ENCODE measurements at regions not wholly inside any gene's neighbourhood (a gene's known extent, or its start where the extent isn't known, plus 50 kb on each side); places are given as distances from the start of the nearest gene placed in this dataset.
"Not testable (repeated sequence)": the region's sequence is repeated elsewhere in the genome, so short reads cannot be mapped to it uniquely, and the experiment has no call there.

GRCh38 chr4:79603681-79604080, 195.7 kb upstream of the GK2 start:
- no peak for DNase-seq

GRCh38 chr4:79599691-79600090, 191.7 kb upstream of the GK2 start:
- DNase-seq = no peak

- DNase-seq = no peak
These were observed 190.8 kb upstream of the GK2 start for GRCh38 chr4:79598801-79599200.

- no peak for DNase-seq
These were observed 190.2 kb upstream of the GK2 start for GRCh38 chr4:79598214-79598613.

GRCh38 chr4:79597266-79597665, 189.2 kb upstream of the GK2 start:
- no peak for DNase-seq

- not testable (repeated sequence) for DNase-seq
These were observed 184.2 kb upstream of the GK2 start for GRCh38 chr4:79592218-79592617.

GRCh38 chr4:79588679-79589078, 180.7 kb upstream of the GK2 start:
- DNase-seq = no peak

- not testable (repeated sequence) for DNase-seq
These were observed 179.2 kb upstream of the GK2 start for GRCh38 chr4:79587207-79587606.

GRCh38 chr4:79585834-79586233, 177.8 kb upstream of the GK2 start:
- DNase-seq = no peak

GRCh38 chr4:79585330-79585729, 177.3 kb upstream of the GK2 start:
- no peak for DNase-seq

GRCh38 chr4:79584902-79585301, 176.9 kb upstream of the GK2 start:
- DNase-seq = no peak

- no peak for DNase-seq
These were observed 176.3 kb upstream of the GK2 start for GRCh38 chr4:79584352-79584751.

- no peak for DNase-seq
These were observed 170.6 kb upstream of the GK2 start for GRCh38 chr4:79578606-79579005.

GRCh38 chr4:79576429-79576753, 168.4 kb upstream of the GK2 start:
- peak; percentile 68 for DNase-seq

- no peak for DNase-seq
These were observed 167.8 kb upstream of the GK2 start for GRCh38 chr4:79575709-79576428.

- no peak for DNase-seq
These were observed 166.9 kb upstream of the GK2 start for GRCh38 chr4:79574741-79575451.

- DNase-seq = no peak
These were observed 155.2 kb upstream of the GK2 start for GRCh38 chr4:79563219-79563618.

GRCh38 chr4:79561751-79562150, 153.7 kb upstream of the GK2 start:
- no peak for DNase-seq

GRCh38 chr4:79559398-79559797, 151.4 kb upstream of the GK2 start:
- not testable (repeated sequence) for DNase-seq

GRCh38 chr4:79552311-79552710, 144.3 kb upstream of the GK2 start:
- no peak for DNase-seq

- DNase-seq = no peak
These were observed 143.5 kb upstream of the GK2 start for GRCh38 chr4:79551555-79551954.

GRCh38 chr4:79547851-79548250, 139.8 kb upstream of the GK2 start:
- no peak for DNase-seq

GRCh38 chr4:79545292-79545691, 137.3 kb upstream of the GK2 start:
- DNase-seq = not testable (repeated sequence)

GRCh38 chr4:79540143-79540542, 132.1 kb upstream of the GK2 start:
- no peak for DNase-seq

- DNase-seq = no peak
These were observed 127.5 kb upstream of the GK2 start for GRCh38 chr4:79535516-79535915.
